Psoas muscle (tissue), 7 donors: ENCODE measurements at regions not wholly inside any gene's neighbourhood (a gene's known extent, or its start where the extent isn't known, plus 50 kb on each side); places are given as distances from the start of the nearest gene placed in this dataset.

Source experiments
- ATAC-seq, 4 donors: fragments of 200-7000 bp; cut with Tn5 transposase; one replicate each; pipeline ENCODE4 v1.9.1; 2020; ENCODE audit warnings: moderate library complexity in 3 of 4, mild to moderate bottlenecking in 2 of 4
- DNase-seq, 2 donors: peaks; one replicate each; pipeline ENCODE4 v3.0.0-alpha.2; 2020
- H3K27ac ChIP-seq: fragments of 200-600 bp; one replicate; pipeline ENCODE4 v1.8.0; 2022
- H3K27me3 ChIP-seq, 3 donors: fragments of 200-600 bp in 1 of 3; one replicate each; pipeline versions ENCODE4 v1.6.1 to v1.8.0; 2013 to 2022; ENCODE audit warnings: low read length in 2 of 3, mild to moderate bottlenecking in 2 of 3, moderate library complexity in 1 of 3; ENCODE audit not compliant: insufficient read depth in 3 of 3
- H3K36me3 ChIP-seq, 2 donors: fragments of 200-600 bp in 1 of 2; one replicate each; pipeline versions ENCODE4 v1.6.1 to v1.8.0; 2013 to 2022; ENCODE audit warnings: low read depth in 1 of 2, mild to moderate bottlenecking in 1 of 2, moderate library complexity in 1 of 2; ENCODE audit not compliant: insufficient read depth in 1 of 2
- H3K4me1 ChIP-seq: fragments of 200-600 bp; one replicate; pipeline ENCODE4 v1.8.0; 2022
- H3K4me3 ChIP-seq: fragments of 200-600 bp; one replicate; pipeline ENCODE4 v1.8.0; 2022; ENCODE audit warnings: mild to moderate bottlenecking
- H3K9me3 ChIP-seq: fragments of 200-600 bp; one replicate; pipeline ENCODE4 v1.8.0; 2022
- WGBS, 3 donors: extraction: QIAGEN DNeasy Blood & Tissue Kit; methylation state at CpG; one replicate each; pipeline versions ENCODE4 v1.1.6 to v1.1.7; 2013; 5-methylcytosine and 5-hydroxymethylcytosine counted together
- intact Hi-C, 2 donors: fragments of 100-400 bp; cut with DNase I; formaldehyde crosslinking; loops; one replicate each; pipeline versions ENCODE4 v1.11.0 to v1.14.2; 2022
- TF ChIP-seq, protein P1 (sequence below): fragments of 200-600 bp; IDR thresholded peaks from one replicate; pipeline ENCODE4 v1.8.0; 2022; ENCODE audit warnings: antibody characterized with exemption
- donor health status: healthy with polysubstance abuse.
- donor health status: DM: no; HTN: no; CAD: no; lungs with moderate emphysema.
- donor health status: Bipolar disorder and iron deficiency.
- donor health status: healthy.
- donor health status: DM: yes; HTN: yes; CAD: no.
- donor health status: DM: no; HTN: no; CAD: no.
- donor health status: DM: yes; HTN: yes; CAD: no.

DNA sequence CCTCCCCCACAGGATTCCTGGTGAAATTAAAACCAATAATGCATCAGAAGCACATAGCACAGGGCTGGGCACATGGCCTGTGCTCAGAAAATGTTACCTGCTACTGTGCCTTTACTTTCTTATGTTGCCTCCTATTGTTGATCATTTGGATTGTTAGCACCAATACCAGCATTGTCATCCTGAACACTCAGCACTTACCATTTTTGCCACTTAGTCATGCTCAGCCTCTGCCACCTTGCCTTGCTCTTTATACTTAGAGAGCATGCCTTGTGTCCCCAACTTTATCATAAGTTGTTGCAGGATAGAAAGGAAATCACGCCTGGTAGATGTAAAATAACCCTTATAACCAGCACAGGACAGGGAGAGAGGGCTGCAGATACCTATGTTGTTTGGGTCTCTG lies 361.0 kb upstream of the RUNX1 start:
- intact Hi-C loops = no loop called here
- peaks cover 0 to 2% (median 0%) of the 10 kb centered on the region in 3 donors for H3K27me3 ChIP-seq
- TF ChIP-seq, protein P1, sequence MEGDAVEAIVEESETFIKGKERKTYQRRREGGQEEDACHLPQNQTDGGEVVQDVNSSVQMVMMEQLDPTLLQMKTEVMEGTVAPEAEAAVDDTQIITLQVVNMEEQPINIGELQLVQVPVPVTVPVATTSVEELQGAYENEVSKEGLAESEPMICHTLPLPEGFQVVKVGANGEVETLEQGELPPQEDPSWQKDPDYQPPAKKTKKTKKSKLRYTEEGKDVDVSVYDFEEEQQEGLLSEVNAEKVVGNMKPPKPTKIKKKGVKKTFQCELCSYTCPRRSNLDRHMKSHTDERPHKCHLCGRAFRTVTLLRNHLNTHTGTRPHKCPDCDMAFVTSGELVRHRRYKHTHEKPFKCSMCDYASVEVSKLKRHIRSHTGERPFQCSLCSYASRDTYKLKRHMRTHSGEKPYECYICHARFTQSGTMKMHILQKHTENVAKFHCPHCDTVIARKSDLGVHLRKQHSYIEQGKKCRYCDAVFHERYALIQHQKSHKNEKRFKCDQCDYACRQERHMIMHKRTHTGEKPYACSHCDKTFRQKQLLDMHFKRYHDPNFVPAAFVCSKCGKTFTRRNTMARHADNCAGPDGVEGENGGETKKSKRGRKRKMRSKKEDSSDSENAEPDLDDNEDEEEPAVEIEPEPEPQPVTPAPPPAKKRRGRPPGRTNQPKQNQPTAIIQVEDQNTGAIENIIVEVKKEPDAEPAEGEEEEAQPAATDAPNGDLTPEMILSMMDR = no peak
- no peak for DNase-seq
- H3K4me1 ChIP-seq = no peaks in the 10 kb centered on the region
- ATAC-seq = no peak
- H3K27ac ChIP-seq = no peak overlapping the region
- no peak overlapping the region for H3K4me3 ChIP-seq
- no peaks in the 10 kb centered on the region for H3K36me3 ChIP-seq
- 77 to 86% (median 81%) methylated on average over 1 of the region's 1 CpG for WGBS, 3 donors
- H3K9me3 ChIP-seq = no peaks in the 10 kb centered on the region

DNA sequence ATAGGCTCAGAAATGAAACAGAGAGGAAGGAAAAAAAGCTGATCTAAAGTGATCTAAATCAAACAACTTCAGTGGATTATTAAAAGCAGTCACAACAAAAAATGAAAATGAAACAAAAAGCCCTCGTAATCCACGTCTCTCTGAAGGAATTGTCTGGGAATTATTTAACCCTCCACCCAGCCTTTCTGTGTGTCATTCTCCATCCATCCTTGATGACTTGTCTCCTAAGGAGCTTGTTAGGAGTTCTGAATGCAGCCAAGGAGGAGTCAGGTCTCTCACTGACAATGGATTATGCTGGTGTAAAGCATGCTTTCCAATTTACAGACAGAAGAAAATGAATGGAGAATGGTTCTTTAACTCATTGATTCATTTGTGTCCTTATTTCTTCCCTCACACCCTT lies 359.3 kb upstream of the RUNX1 start:
- H3K36me3 ChIP-seq = no peaks in the 10 kb centered on the region
- H3K4me3 ChIP-seq = no peak overlapping the region
- no peaks in the 10 kb centered on the region for H3K9me3 ChIP-seq
- 32 to 55% (median 46%) methylated on average over 2 of the region's 2 CpGs for WGBS, 3 donors
- intact Hi-C loops = no loop called here
- H3K4me1 ChIP-seq = no peaks in the 10 kb centered on the region
- TF ChIP-seq, protein P1 = no peak
- peaks cover 0 to 2% (median 0%) of the 10 kb centered on the region in 3 donors for H3K27me3 ChIP-seq
- ATAC-seq (no peak), DNase-seq (no peak)
- H3K27ac ChIP-seq = no peak overlapping the region

- Histone ChIP-seq H3K4me3 (no peak overlapping the region), H3K4me1 (no peaks in the 10 kb centered on the region), H3K27ac (no peak overlapping the region), H3K9me3 (no peaks in the 10 kb centered on the region), H3K27me3 (peaks cover 0 to 2% (median 0%) of the 10 kb centered on the region in 3 donors), H3K36me3 (no peaks in the 10 kb centered on the region)
- intact Hi-C loops = no loop called here
- 87 to 88% (median 87%) methylated on average over 6 of the region's 6 CpGs for WGBS, 3 donors
- ATAC-seq (no peak), DNase-seq (no peak)
- TF ChIP-seq, protein P1 = no peak
Observed at GRCh38 chr21:35406635-35407034, 357.5 kb upstream of the RUNX1 start.

GRCh38 chr21:35405981-35406380 lies 356.9 kb upstream of the RUNX1 start:
- Histone ChIP-seq H3K27ac (no peak overlapping the region), H3K4me1 (no peaks in the 10 kb centered on the region), H3K4me3 (no peak overlapping the region), H3K9me3 (no peaks in the 10 kb centered on the region), H3K36me3 (no peaks in the 10 kb centered on the region), H3K27me3 (no peaks in the 10 kb centered on the region)
- no peak for DNase-seq
- TF ChIP-seq, protein P1 = no peak
- no peak for ATAC-seq
- intact Hi-C loops = no loop called here

GRCh38 chr21:35404247-35404646 lies 355.1 kb upstream of the RUNX1 start:
- TF ChIP-seq, protein P1 = no peak
- Histone ChIP-seq H3K4me1 (peaks cover 7% of the 10 kb centered on the region), H3K4me3 (no peak overlapping the region), H3K9me3 (no peaks in the 10 kb centered on the region), H3K27ac (no peak overlapping the region), H3K27me3 (no peaks in the 10 kb centered on the region), H3K36me3 (no peaks in the 10 kb centered on the region)
- intact Hi-C loops = loop anchor here in 1 of 2 donors (5.0 kb wide), 1 partner anchor 517 kb away; no protein-coding TSS in a partner anchor
- WGBS, 3 donors = 82 to 89% (median 86%) methylated on average over 3 of the region's 3 CpGs
- DNase-seq = no peak
- no peak for ATAC-seq
